LNCAP (cell line): ENCODE measurements at regions not wholly inside any gene's neighbourhood (a gene's known extent, or its start where the extent isn't known, plus 50 kb on each side); places are given as distances from the start of the nearest gene placed in this dataset.

Experiments
- CTCF ChIP-seq: fragments of 450-650 bp; IDR thresholded peaks from 2 replicates; pipeline ENCODE4 v1.5.1; 2017; ENCODE audit warnings: mild to moderate bottlenecking

- no peak for TF ChIP-seq CTCF
Measured at GRCh38 chr3:33919312-33920120, 121.1 kb downstream of the PDCD6IP start.

GRCh38 chr3:33920511-33920910 lies 122.1 kb downstream of the PDCD6IP start:
- TF ChIP-seq CTCF: no peak

- TF ChIP-seq CTCF: no peak
Measured at GRCh38 chr3:33921608-33922007, 123.2 kb downstream of the PDCD6IP start.

GRCh38 chr3:33926998-33927605 lies 128.7 kb downstream of the PDCD6IP start:
- no peak for TF ChIP-seq CTCF

GRCh38 chr3:33929813-33930212 lies 131.4 kb downstream of the PDCD6IP start:
- TF ChIP-seq CTCF: no peak

DNA sequence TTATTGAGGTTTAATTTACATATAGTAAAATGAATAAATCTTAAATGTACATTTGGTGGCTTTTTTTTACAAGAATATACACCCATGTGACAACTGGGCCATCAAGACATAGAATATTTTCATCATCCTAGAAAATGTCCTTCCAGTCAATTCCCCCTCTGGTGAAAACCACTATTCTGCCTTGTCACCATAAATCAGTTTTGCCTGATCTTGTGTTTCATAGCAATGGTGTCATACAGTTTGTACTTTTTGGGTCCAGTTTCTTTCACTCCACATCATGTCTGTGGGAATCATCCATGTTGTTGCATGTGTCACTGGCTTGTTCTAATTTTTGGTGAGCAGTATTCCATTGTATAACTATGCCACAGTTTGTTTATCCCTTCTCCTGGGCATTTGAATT lies 133.1 kb downstream of the PDCD6IP start:
- no peak for TF ChIP-seq CTCF

DNA sequence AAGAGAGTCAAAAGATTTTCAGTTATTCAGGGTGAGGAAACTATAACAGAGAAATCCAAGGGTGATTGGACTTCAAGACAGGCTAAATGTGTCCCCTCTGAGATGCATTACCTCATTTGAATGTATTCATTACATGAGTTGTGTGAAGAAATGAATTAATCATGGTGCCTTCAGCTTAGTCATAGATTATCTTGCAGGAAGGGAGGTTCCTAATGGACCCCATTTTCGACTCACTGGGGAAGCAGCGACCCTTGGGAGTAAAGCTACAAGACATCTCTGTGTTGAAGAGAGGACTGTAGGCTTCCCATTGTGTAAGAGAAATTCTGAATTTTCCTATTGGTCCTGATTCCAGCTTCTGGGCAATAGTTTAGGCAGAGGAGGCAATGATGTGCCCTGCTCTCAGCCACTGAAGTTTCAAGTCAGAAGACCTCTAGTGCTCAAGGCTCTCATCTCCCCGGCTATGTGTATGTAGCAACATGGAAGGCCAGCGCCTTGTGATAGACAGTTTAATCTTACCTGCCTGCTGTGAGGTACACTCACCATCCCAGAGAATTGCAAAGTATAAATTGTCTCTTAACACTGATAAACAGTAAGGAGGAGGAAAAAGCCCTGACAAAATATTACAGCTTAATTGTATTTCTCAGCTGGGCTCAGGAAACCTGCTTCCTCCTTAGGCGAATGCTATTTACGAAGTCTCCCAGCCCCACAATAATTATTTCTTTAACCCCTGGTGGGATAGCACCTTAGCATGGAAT lies 133.8 kb downstream of the PDCD6IP start:
- TF ChIP-seq CTCF: no peak
